ENCODE measurements at regions not wholly inside any gene's neighbourhood (a gene's known extent, or its start where the extent isn't known, plus 50 kb on each side); places are given as distances from the start of the nearest gene placed in this dataset.

DNA sequence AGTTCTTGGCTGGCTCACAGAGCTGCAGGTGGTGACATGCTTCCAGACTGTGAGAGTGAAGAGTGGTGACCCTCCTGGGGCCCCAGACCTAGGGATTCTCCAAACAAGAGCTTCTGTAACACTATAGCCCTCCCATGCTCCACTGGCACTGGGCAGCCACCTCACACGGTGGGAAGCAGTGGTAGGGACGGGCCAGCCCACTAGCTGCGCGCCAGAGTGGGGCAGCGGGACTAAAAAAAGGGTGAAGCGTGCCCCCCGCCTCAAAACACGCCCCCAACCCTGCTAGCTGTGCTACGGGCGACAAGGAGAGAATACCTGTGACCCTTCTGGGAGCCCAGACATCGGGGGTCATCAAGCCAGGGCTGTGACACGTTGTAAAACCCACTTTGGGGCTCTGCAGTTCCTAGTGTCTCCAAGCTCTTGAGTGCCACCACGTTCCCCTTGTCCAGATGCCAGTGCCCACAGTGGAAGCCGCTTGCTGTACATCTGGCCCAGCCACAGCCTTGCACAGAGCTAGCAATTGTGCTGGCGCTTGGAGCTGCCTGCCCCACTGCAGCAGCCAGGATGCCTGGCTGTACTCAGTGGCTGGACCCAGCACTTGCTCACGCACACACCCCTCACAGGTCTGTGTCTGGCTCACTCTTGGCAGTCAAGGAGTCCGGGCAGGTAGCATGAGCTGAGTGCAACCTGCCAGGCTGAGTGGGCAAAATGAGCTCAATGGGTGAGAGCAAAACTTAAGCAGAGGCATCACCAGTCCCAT, 100.0 kb downstream of the DCAF12L2 start:
- TF ChIP-seq POLR2AphosphoS5 (IDR thresholded peaks at IDR 0.05) (no peak), POLR2A (IDR thresholded peaks at IDR 0.05) (no peak), EP300 (IDR thresholded peaks at IDR 0.05) (no peak)
- TF ChIP-seq, protein P1, sequence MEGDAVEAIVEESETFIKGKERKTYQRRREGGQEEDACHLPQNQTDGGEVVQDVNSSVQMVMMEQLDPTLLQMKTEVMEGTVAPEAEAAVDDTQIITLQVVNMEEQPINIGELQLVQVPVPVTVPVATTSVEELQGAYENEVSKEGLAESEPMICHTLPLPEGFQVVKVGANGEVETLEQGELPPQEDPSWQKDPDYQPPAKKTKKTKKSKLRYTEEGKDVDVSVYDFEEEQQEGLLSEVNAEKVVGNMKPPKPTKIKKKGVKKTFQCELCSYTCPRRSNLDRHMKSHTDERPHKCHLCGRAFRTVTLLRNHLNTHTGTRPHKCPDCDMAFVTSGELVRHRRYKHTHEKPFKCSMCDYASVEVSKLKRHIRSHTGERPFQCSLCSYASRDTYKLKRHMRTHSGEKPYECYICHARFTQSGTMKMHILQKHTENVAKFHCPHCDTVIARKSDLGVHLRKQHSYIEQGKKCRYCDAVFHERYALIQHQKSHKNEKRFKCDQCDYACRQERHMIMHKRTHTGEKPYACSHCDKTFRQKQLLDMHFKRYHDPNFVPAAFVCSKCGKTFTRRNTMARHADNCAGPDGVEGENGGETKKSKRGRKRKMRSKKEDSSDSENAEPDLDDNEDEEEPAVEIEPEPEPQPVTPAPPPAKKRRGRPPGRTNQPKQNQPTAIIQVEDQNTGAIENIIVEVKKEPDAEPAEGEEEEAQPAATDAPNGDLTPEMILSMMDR (IDR thresholded peaks at IDR 0.05), result no peak
